OCI-LY1 (cell line): ENCODE measurements at regions not wholly inside any gene's neighbourhood (a gene's known extent, or its start where the extent isn't known, plus 50 kb on each side); places are given as distances from the start of the nearest gene placed in this dataset.

Experiments used
- EZH2 ChIP-seq: fragments of 200-600 bp; sonication (generic), shearing (Covaris generic); IDR thresholded peaks from 2 replicates; pipeline ENCODE4 v1.8.0; 2017; ENCODE audit warnings: borderline replicate concordance, mixed run types, mild to moderate bottlenecking, antibody characterized with exemption, low read length, moderate library complexity, mixed read lengths
- TF ChIP-seq, protein P1 (sequence below): fragments of 200-600 bp; sonication (generic), shearing (Covaris generic); IDR thresholded peaks from 2 replicates; pipeline ENCODE4 v1.5.1; 2017; ENCODE audit warnings: mild to moderate bottlenecking, antibody characterized with exemption, low read length, moderate library complexity, mixed read lengths

DNA sequence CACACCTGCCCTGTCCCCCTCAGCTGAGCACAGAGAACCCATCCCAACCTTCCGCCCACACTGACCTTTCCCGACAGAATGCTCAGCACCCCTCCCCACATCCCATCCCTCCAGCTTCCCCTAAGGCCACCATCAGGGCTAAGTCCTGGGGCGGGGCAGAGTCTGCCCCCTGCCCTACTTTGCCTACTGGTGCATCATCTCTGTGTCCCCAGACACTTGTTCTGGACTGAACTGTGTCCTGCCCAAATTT lies 109.8 kb downstream of the CTTN start:
- TF ChIP-seq, protein P1, sequence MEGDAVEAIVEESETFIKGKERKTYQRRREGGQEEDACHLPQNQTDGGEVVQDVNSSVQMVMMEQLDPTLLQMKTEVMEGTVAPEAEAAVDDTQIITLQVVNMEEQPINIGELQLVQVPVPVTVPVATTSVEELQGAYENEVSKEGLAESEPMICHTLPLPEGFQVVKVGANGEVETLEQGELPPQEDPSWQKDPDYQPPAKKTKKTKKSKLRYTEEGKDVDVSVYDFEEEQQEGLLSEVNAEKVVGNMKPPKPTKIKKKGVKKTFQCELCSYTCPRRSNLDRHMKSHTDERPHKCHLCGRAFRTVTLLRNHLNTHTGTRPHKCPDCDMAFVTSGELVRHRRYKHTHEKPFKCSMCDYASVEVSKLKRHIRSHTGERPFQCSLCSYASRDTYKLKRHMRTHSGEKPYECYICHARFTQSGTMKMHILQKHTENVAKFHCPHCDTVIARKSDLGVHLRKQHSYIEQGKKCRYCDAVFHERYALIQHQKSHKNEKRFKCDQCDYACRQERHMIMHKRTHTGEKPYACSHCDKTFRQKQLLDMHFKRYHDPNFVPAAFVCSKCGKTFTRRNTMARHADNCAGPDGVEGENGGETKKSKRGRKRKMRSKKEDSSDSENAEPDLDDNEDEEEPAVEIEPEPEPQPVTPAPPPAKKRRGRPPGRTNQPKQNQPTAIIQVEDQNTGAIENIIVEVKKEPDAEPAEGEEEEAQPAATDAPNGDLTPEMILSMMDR, result no peak
- no peak for TF ChIP-seq EZH2
